Panc1 (cell line): ENCODE measurements at regions not wholly inside any gene's neighbourhood (a gene's known extent, or its start where the extent isn't known, plus 50 kb on each side); places are given as distances from the start of the nearest gene placed in this dataset.

Experiments used
- ATAC-seq: fragments of 200-7000 bp; cut with Tn5 transposase; 2 replicates; pipeline ENCODE4 v1.9.1; 2020; ENCODE audit warnings: mild to moderate bottlenecking, moderate library complexity
- BruUV-seq: library from RNA; stranded (reverse); fragments of 400-500 nt; replicated peaks from 2 replicates; lab custom pipeline; 2021; lab: Mats Ljungman, UMichigan
- CTCF ChIA-PET: fragments of 300-600 bp; sonication (Branson Sonifier 250); formaldehyde crosslinking; loops from one replicate; lab custom pipeline; 2022; ENCODE audit warnings: antibody characterized with exemption; lab: Charles Lee
- POLR2A ChIA-PET: fragments of 300-600 bp; sonication (Branson Sonifier 250); formaldehyde crosslinking; loops from one replicate; lab custom pipeline; 2022; ENCODE audit warnings: antibody characterized with exemption; lab: Charles Lee
- DNase-seq: peaks from one replicate; pipeline ENCODE4 v3.0.0-alpha.2; 2010; ENCODE audit warnings: low read depth, low spot score
- H3K27ac ChIP-seq: 2 replicates; pipeline ENCODE4 v1.5.1; 2011; ENCODE audit warnings: mild to moderate bottlenecking, low read length, inconsistent platforms
- H3K27me3 ChIP-seq: fragments of 200-500 bp; sonication (Bioruptor generic); 2 replicates; pipeline ENCODE4 v1.6.0; 2014; ENCODE audit warnings: low read length, inconsistent platforms; ENCODE audit not compliant: control insufficient read depth, insufficient read depth
- H3K36me3 ChIP-seq: fragments of 200-500 bp; sonication (Bioruptor generic); 2 replicates; pipeline ENCODE4 v1.5.1; 2014; ENCODE audit warnings: inconsistent platforms, mild to moderate bottlenecking, low read length, moderate library complexity; ENCODE audit not compliant: control insufficient read depth, insufficient read depth
- H3K4me1 ChIP-seq: 2 replicates; pipeline ENCODE4 v1.5.1; 2011; ENCODE audit warnings: inconsistent platforms, mild to moderate bottlenecking, low read length, moderate library complexity; ENCODE audit not compliant: control insufficient read depth, insufficient read depth
- H3K4me3 ChIP-seq, 2 experiments: 2 replicates each; pipeline ENCODE4 v1.5.1; 2011 to 2012; ENCODE audit warnings: low read depth in 2 of 2, low read length in 2 of 2, mild to moderate bottlenecking in 2 of 2, inconsistent platforms in 1 of 2, moderate library complexity in 1 of 2
- H3K9me3 ChIP-seq: fragments of 200-500 bp; sonication (Bioruptor generic); 2 replicates; pipeline ENCODE4 v1.5.1; 2014; ENCODE audit warnings: low read depth, mild to moderate bottlenecking, inconsistent platforms, low read length, moderate library complexity; ENCODE audit not compliant: control insufficient read depth, insufficient read depth
- POLR2AphosphoS5 ChIP-seq: IDR thresholded peaks from 2 replicates; pipeline ENCODE4 v1.6.1; 2012; ENCODE audit warnings: mild to moderate bottlenecking, low read depth, low read length, moderate library complexity
- SIN3A ChIP-seq: IDR thresholded peaks from 2 replicates; pipeline ENCODE4 v1.6.1; 2012; ENCODE audit warnings: low read depth, mild to moderate bottlenecking, low read length, moderate library complexity, borderline replicate concordance; ENCODE audit not compliant: insufficient read depth
- TCF7L2 ChIP-seq: IDR thresholded peaks from 2 replicates; pipeline ENCODE4 v1.6.1; 2011; ENCODE audit warnings: mild to moderate bottlenecking, low read depth, low read length, inconsistent platforms
- in situ Hi-C: cut with HindIII; loops from 2 replicates; pipeline ENCODE4 v1.10.0; 2016; ENCODE audit warnings: low sequenced_read_pairs, low pct_unique_long_range_greater_than_20kb
- intact Hi-C: fragments of 100-400 bp; cut with micrococcal nuclease; formaldehyde crosslinking; loops from one replicate; pipeline ENCODE4 v1.10.0; 2022; ENCODE audit not compliant: unreplicated experiment
- TF ChIP-seq, protein P1 (sequence below), 2 experiments: IDR thresholded peaks; 2 replicates each; pipeline ENCODE4 v1.6.1; 2011 to 2012; ENCODE audit warnings: low read depth in 2 of 2, control low read depth in 1 of 2, low read length in 1 of 2, mild to moderate bottlenecking in 1 of 2, moderate library complexity in 1 of 2; ENCODE audit not compliant: insufficient read depth in 1 of 2
- TF ChIP-seq, protein P2 (sequence below): fragments of 450-650 bp; IDR thresholded peaks from 2 replicates; pipeline ENCODE4 v1.5.1; 2017; ENCODE audit warnings: mild to moderate bottlenecking

DNA sequence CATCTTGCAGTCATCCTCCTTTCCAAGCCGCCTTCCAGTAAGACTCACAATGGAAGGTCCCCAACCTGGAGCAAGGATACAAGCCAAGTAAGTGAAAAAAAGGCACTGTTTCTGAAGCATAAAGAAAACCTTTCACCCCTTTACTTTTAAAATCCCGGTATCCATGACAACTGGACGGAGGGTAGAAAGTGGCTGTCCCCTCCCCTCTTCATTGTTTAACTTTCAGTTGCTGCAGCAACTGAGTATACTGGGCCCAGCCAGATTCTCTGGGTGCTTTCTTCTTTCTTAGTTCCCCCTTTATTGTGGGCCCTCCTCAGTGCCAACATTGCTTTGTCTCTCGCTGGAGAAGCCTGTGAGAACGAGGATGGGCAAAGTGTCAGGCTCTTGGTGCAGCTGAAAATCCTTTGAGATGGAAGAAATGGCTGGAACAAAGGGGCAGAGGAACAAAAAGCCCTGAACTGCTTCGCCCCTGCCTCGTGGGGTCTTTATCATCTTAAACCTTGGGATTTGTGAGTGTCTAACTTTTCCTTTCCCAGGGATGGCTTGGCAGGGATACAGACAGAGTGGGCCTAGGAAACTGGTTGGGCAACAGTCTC lies 224.0 kb upstream of the RGMA start:
- Histone ChIP-seq H3K4me1 (no peaks in the 10 kb centered on the region), H3K27me3 (no peaks in the 10 kb centered on the region), H3K9me3 (no peaks in the 10 kb centered on the region), H3K36me3 (no peaks in the 10 kb centered on the region), H3K27ac (no peak overlapping the region), H3K4me3 (no peak overlapping the region)
- no peak for TF ChIP-seq SIN3A
- no peak for TF ChIP-seq TCF7L2
- TF ChIP-seq, protein P1, sequence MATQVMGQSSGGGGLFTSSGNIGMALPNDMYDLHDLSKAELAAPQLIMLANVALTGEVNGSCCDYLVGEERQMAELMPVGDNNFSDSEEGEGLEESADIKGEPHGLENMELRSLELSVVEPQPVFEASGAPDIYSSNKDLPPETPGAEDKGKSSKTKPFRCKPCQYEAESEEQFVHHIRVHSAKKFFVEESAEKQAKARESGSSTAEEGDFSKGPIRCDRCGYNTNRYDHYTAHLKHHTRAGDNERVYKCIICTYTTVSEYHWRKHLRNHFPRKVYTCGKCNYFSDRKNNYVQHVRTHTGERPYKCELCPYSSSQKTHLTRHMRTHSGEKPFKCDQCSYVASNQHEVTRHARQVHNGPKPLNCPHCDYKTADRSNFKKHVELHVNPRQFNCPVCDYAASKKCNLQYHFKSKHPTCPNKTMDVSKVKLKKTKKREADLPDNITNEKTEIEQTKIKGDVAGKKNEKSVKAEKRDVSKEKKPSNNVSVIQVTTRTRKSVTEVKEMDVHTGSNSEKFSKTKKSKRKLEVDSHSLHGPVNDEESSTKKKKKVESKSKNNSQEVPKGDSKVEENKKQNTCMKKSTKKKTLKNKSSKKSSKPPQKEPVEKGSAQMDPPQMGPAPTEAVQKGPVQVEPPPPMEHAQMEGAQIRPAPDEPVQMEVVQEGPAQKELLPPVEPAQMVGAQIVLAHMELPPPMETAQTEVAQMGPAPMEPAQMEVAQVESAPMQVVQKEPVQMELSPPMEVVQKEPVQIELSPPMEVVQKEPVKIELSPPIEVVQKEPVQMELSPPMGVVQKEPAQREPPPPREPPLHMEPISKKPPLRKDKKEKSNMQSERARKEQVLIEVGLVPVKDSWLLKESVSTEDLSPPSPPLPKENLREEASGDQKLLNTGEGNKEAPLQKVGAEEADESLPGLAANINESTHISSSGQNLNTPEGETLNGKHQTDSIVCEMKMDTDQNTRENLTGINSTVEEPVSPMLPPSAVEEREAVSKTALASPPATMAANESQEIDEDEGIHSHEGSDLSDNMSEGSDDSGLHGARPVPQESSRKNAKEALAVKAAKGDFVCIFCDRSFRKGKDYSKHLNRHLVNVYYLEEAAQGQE (IDR thresholded peaks at IDR 0.05; ENCODE audit: insufficient read depth in 1 of 2, low read depth in 2 of 2, low read length in 1 of 2) = no peak
- TF ChIP-seq POLR2AphosphoS5 = no peak
- TF ChIP-seq, protein P2, sequence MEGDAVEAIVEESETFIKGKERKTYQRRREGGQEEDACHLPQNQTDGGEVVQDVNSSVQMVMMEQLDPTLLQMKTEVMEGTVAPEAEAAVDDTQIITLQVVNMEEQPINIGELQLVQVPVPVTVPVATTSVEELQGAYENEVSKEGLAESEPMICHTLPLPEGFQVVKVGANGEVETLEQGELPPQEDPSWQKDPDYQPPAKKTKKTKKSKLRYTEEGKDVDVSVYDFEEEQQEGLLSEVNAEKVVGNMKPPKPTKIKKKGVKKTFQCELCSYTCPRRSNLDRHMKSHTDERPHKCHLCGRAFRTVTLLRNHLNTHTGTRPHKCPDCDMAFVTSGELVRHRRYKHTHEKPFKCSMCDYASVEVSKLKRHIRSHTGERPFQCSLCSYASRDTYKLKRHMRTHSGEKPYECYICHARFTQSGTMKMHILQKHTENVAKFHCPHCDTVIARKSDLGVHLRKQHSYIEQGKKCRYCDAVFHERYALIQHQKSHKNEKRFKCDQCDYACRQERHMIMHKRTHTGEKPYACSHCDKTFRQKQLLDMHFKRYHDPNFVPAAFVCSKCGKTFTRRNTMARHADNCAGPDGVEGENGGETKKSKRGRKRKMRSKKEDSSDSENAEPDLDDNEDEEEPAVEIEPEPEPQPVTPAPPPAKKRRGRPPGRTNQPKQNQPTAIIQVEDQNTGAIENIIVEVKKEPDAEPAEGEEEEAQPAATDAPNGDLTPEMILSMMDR = no peak
- ATAC-seq (no peak), DNase-seq (no peak)
- ChIA-PET CTCF (no interaction called here), POLR2A (no interaction called here)
- BruUV-seq = no TSS peak
- in situ Hi-C loops = no loop called here
- intact Hi-C loops = no loop called here

DNA sequence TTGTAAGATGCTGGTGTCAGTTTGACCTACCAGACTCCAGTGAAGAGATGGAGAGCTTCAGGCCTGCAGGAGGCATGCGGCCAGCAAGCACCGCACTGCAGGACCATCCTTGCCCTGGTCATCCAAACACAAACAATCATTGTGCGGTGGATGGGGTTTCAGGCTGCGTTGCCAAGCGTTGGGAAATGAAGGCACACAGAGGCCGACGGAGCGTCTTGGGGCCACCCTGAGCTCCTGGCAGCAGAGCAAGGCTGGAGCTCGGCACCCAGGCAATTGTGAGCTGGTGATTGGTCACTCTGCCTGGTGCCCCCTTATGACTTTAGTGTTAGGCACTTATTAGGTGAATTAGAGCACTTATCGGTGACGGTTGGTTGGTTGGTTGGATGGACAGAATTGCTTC lies 222.6 kb upstream of the RGMA start:
- Histone ChIP-seq H3K27me3 (no peaks in the 10 kb centered on the region), H3K4me3 (no peak overlapping the region), H3K27ac (no peak overlapping the region), H3K36me3 (no peaks in the 10 kb centered on the region), H3K9me3 (no peaks in the 10 kb centered on the region), H3K4me1 (no peaks in the 10 kb centered on the region)
- in situ Hi-C loops = no loop called here
- DNase-seq (no peak), ATAC-seq (no peak)
- ChIA-PET POLR2A (no interaction called here), CTCF (no interaction called here)
- intact Hi-C loops = no loop called here
- no TSS peak for BruUV-seq
- TF ChIP-seq SIN3A (no peak), POLR2AphosphoS5 (no peak), TCF7L2 (no peak)
- TF ChIP-seq, protein P1 (IDR thresholded peaks at IDR 0.05; ENCODE audit: insufficient read depth in 1 of 2, low read depth in 2 of 2, low read length in 1 of 2) = no peak
- TF ChIP-seq, protein P2 = no peak
